Pancreas (tissue), 10 donors: ENCODE measurements at regions not wholly inside any gene's neighbourhood (a gene's known extent, or its start where the extent isn't known, plus 50 kb on each side); places are given as distances from the start of the nearest gene placed in this dataset.

ENCODE experiments used
- ATAC-seq, 4 donors: fragments of 200-7000 bp; cut with Tn5 transposase; one replicate each; pipeline versions ENCODE4 v1.8.0 to v1.9.1; 2020; ENCODE audit warnings: mild to moderate bottlenecking in 4 of 4, moderate library complexity in 4 of 4
- DNase-seq, 6 donors: peaks; one replicate each; pipeline ENCODE4 v3.0.0-alpha.2; 2020
- FAIRE-seq: peaks from 2 replicates; lab custom pipeline; 2012; peaks lifted over from hg19 to GRCh38; lab: Jason Lieb, UNC
- H3K27ac ChIP-seq, 4 donors: fragments of 200-600 bp; sonication (generic); 1 replicate in 3 of 4; 2 replicates in 1 of 4; pipeline versions ENCODE4 v1.5.0 to v1.8.0; 2020
- H3K27me3 ChIP-seq, 4 donors: fragments of 200-600 bp; one replicate each; pipeline ENCODE4 v1.8.0; 2021
- H3K36me3 ChIP-seq, 3 donors: fragments of 200-600 bp; sonication (generic) in 1 of 3; one replicate each; pipeline versions ENCODE4 v1.5.0 to v1.8.0; 2020 to 2021
- H3K4me1 ChIP-seq, 3 donors: fragments of 200-600 bp; one replicate each; pipeline ENCODE4 v1.8.0; 2021
- H3K4me3 ChIP-seq, 4 donors: fragments of 200-600 bp; sonication (generic) in 2 of 4; one replicate each; pipeline versions ENCODE4 v1.5.0 to v1.8.0; 2020 to 2021
- H3K9me3 ChIP-seq, 4 donors: fragments of 200-600 bp; one replicate each; pipeline ENCODE4 v1.8.0; 2021
- WGBS, 2 donors: extraction: QIAGEN DNeasy Blood & Tissue Kit; methylation state at CpG; one replicate each; pipeline ENCODE4 v1.1.7; 2013; 5-methylcytosine and 5-hydroxymethylcytosine counted together
- intact Hi-C, 3 donors: fragments of 100-400 bp; cut with DNase I; formaldehyde crosslinking; loops; one replicate each; pipeline versions ENCODE4 v1.11.1 to v1.14.2; 2022
- TF ChIP-seq, protein P1 (sequence below), 4 donors: fragments of 200-600 bp; sonication (generic) in 3 of 4; IDR thresholded peaks; one replicate each; pipeline versions ENCODE4 v1.5.0 to v1.8.0; 2021; ENCODE audit warnings: antibody characterized with exemption in 4 of 4
- donor health status: healthy with polysubstance abuse.
- donor health status: DM: no; HTN: no; CAD: no; lungs with moderate emphysema.
- donor health status: DM: no; HTN: no; CAD: no.
- donor health status: control.
- donor health status: control.
- donor health status: Bipolar disorder and iron deficiency.
- donor health status: DM: yes; HTN: yes; CAD: no.
- donor health status: DM: no; HTN: no; CAD: no.
- donor health status: DM: no; HTN: no; CAD: no.
- donor health status: DM: yes; HTN: yes; CAD: no.

DNA sequence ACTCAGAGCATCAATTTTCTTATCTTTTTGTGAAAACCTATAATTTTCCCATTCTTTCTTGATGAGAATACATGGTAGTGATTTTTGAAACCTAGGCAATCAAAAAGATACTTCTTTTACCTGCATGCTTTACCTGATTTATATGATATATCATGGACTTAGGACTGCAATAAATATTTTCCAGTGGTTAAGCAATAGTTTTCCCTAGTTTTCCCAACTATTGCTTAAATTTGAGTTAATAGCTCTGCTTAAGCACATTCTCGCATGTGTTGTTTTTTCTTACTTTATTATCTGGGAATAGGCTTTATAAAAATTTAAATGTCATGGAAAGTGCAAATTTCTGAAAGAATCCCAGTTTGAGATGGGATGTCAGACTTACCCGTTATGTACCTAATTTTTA is 465.1 kb upstream of the BCHE start:
- no peak for FAIRE-seq
- no peaks in the 10 kb centered on the region for H3K36me3 ChIP-seq
- no peaks in the 10 kb centered on the region for H3K9me3 ChIP-seq
- H3K4me3 ChIP-seq = no peak overlapping the region
- 64 to 68% methylated on average over 2 of the region's 2 CpGs for WGBS, 2 donors
- intact Hi-C loops = no loop called here
- TF ChIP-seq, protein P1, sequence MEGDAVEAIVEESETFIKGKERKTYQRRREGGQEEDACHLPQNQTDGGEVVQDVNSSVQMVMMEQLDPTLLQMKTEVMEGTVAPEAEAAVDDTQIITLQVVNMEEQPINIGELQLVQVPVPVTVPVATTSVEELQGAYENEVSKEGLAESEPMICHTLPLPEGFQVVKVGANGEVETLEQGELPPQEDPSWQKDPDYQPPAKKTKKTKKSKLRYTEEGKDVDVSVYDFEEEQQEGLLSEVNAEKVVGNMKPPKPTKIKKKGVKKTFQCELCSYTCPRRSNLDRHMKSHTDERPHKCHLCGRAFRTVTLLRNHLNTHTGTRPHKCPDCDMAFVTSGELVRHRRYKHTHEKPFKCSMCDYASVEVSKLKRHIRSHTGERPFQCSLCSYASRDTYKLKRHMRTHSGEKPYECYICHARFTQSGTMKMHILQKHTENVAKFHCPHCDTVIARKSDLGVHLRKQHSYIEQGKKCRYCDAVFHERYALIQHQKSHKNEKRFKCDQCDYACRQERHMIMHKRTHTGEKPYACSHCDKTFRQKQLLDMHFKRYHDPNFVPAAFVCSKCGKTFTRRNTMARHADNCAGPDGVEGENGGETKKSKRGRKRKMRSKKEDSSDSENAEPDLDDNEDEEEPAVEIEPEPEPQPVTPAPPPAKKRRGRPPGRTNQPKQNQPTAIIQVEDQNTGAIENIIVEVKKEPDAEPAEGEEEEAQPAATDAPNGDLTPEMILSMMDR (IDR thresholded peaks at IDR 0.05) = no peak
- no peak for DNase-seq
- ATAC-seq = no peak
- no peaks in the 10 kb centered on the region for H3K27me3 ChIP-seq
- H3K4me1 ChIP-seq = no peaks in the 10 kb centered on the region
- no peak overlapping the region for H3K27ac ChIP-seq

DNA sequence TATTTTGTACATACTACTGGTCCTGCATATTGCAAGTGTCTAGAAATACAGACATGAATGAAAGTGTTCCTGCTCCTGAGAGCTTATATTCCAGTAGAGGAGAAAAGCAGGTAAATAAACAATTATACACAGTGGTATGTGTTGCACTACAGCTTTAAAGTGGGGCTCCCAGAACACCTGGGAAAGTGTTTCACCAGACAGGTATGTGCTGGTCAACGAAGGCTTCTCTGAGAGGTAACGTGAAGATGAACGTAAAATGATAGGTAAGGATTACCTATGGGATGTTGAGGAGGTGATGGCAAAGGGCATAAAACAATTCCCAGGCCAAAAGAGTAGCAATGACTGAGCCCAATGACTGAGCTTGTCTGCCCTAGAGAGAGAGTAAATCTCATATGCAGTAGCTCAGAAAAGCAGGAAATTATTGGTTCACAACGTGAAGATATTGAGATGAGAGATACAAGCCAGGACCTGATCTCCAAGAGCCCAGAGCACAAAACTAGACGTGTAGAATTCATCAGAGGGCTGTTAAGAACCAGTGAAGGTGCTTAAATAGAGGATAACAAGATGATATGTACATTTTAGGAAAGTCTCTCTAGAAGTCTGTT is 459.1 kb upstream of the BCHE start:
- Histone ChIP-seq H3K36me3 (no peaks in the 10 kb centered on the region), H3K27me3 (no peaks in the 10 kb centered on the region), H3K4me1 (no peaks in the 10 kb centered on the region), H3K4me3 (no peak overlapping the region), H3K9me3 (no peaks in the 10 kb centered on the region), H3K27ac (no peak overlapping the region)
- TF ChIP-seq, protein P1 (IDR thresholded peaks at IDR 0.05) = no peak
- 49 to 61% methylated on average over 5 of the region's 5 CpGs for WGBS, 2 donors
- DNase-seq (no peak), ATAC-seq (no peak), FAIRE-seq (no peak)
- intact Hi-C loops = no loop called here

DNA sequence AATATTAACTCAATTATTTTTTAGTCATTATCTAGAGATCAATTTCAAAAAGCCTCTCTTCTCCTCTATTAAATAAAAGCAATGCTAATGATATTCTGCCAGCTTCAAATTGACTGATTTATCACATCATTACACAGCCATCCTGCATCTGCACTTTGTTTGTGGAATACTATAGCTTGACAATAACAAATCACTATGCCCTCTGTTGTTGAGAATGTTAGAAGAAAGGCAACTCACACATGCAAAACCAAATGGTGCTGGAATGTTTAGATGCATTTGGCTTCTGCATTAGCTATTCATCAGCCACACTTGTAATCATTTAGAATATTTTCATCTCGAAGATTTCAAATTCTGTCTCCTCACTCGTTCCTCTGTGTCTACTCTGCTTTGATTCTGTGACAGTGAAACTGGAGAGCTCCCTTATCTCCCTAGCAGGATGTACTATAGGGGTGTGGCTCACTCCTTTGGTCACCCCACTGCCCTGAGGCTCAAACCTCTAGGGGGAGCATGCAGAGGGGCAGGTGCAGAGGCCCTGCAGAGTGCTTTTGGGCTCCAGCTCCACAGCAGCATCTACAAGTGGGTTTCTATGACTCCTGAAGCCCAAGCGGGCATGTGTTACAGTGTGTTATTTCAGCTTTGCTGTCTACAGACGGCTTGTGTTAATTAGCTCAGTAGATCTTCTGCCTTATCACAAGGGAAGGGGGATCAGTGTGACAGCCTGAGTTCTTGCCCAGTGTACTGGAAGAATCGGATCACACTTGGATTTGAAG is 454.1 kb upstream of the BCHE start:
- no peak overlapping the region for H3K4me3 ChIP-seq
- H3K27ac ChIP-seq = no peak overlapping the region
- FAIRE-seq (no peak), ATAC-seq (no peak), DNase-seq (no peak)
- no peaks in the 10 kb centered on the region for H3K27me3 ChIP-seq
- no peaks in the 10 kb centered on the region for H3K36me3 ChIP-seq
- WGBS, 2 donors = 51 to 56% methylated on average over 5 of the region's 5 CpGs
- H3K4me1 ChIP-seq = no peaks in the 10 kb centered on the region
- no peaks in the 10 kb centered on the region for H3K9me3 ChIP-seq
- TF ChIP-seq, protein P1 (IDR thresholded peaks at IDR 0.05) = no peak
- intact Hi-C loops = no loop called here

DNA sequence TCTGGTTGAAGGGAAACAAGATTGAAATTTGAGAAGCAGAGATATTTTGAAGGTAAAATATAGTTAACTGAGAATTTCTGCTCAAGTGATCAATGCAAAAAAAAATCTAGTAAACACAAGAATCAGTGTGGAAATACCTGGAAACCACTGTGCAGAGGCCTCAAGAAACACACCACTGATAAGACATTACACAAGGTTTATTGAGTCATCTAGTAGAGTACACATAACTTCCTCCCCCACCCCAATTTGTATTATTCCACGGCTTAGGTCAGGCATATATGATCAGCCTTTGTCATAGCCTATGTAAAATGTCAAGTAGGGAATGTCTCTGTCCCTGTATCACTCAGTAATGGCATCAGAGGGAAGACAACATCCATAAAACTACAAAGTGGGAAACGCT is 447.8 kb upstream of the BCHE start:
- ATAC-seq (no peak), DNase-seq (no peak), FAIRE-seq (no peak)
- Histone ChIP-seq H3K27me3 (no peaks in the 10 kb centered on the region), H3K4me3 (no peak overlapping the region), H3K27ac (no peak overlapping the region), H3K36me3 (no peaks in the 10 kb centered on the region), H3K9me3 (peaks cover 0 to 2% (median 0%) of the 10 kb centered on the region in 4 donors), H3K4me1 (no peaks in the 10 kb centered on the region)
- intact Hi-C loops = no loop called here
- WGBS, 2 donors = 53 to 62% methylated on average over 2 of the region's 2 CpGs
- TF ChIP-seq, protein P1 (IDR thresholded peaks at IDR 0.05) = no peak

DNA sequence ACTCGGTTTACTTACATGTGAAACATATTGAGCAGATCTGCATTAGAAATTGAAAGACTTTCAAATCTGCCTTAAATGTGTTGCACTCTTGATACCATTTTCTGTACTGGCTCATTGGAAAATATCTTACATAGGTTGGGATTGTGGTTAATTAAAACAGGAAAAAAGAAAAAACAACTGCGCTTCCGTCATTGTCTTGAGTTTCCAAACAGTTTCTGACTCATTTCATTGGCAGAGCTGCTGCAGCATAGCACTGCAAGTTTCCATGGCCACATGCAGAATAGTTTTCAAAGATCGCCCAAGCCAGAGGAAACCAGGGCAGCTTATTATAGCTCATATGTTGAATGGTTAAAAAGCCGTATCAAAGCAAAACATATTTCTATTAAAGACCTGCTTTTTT is 446.6 kb upstream of the BCHE start:
- no peak for ATAC-seq

More for the DNA sequence above, 446.6 kb upstream of the BCHE start:
- intact Hi-C loops = no loop called here
- FAIRE-seq = no peak
- Histone ChIP-seq H3K4me3 (no peak overlapping the region), H3K36me3 (no peaks in the 10 kb centered on the region), H3K4me1 (no peaks in the 10 kb centered on the region), H3K9me3 (peaks cover 0 to 3% (median 0%) of the 10 kb centered on the region in 4 donors), H3K27me3 (no peaks in the 10 kb centered on the region), H3K27ac (no peak overlapping the region)
- WGBS, 2 donors = 75 to 76% methylated on average over 5 of the region's 5 CpGs
- TF ChIP-seq, protein P1 (IDR thresholded peaks at IDR 0.05) = no peak
- no peak for DNase-seq
